ENCODE measurements at regions not wholly inside any gene's neighbourhood (a gene's known extent, or its start where the extent isn't known, plus 50 kb on each side); places are given as distances from the start of the nearest gene placed in this dataset.

DNA sequence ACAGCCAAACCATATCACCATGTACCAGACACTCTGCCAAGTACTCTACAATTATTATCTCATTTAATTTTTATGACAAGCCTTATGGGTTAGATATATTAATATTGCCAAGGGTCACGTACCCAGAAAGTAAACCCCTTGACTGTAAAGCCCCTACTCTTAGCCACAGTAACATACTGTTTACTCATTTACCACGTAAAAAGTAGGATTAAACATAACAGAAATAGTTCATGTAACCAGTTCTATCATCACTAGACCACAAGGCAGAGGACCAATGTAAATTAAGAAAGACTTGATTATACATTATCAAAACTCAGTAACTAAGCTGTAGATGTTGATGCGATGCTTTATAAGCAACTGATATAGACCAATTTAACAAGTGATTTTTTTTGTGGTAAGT lies 101.5 kb upstream of the CNTNAP4 start:
- H3K9me3 ChIP-seq: no peaks in the 10 kb centered on the region
- H3K4me3 ChIP-seq: no peak overlapping the region
- H3K36me3 ChIP-seq: no peaks in the 10 kb centered on the region
- DNase-seq: no peak
- no peaks in the 10 kb centered on the region for H3K27me3 ChIP-seq

DNA sequence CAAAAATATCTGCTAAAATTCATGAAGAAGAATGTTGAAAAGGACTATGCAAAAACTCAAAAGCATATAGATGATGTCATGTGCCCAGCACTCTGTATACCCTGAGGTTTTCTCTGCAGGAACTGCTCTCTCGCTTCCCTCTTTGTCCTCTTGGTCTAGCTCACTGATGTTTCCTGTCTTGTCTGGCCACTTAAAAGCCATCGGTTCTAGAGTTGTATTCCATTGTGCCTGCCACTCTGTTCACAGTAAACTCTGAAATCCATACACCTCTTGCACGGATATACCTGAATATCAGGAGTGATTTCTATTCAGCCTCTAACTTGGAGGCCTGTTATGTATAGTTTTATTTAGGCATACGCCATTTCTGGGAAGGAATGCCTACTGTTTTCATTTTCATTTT lies 101.0 kb upstream of the CNTNAP4 start:
- Histone ChIP-seq H3K27me3 (no peaks in the 10 kb centered on the region), H3K36me3 (no peaks in the 10 kb centered on the region), H3K4me3 (no peak overlapping the region), H3K9me3 (no peaks in the 10 kb centered on the region)
- DNase-seq: no peak

DNA sequence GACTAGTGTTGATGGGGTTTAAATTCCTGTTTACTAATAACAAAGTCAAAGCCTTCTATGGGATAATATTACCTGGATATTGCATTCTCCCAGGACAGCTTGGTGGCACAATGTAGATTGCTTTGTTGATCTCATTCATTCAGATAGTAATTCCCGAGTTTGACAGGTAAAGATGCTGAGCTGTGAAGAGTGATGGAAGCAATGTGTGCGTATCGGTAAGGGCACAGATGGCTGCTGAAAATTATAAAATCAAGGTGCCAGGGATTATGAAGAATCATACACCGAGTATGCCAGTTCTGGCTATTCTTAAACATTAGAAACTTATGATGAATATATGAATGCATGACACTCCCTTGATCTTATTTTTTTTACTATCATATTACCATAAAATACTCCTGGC lies 100.6 kb upstream of the CNTNAP4 start:
- Histone ChIP-seq H3K36me3 (no peaks in the 10 kb centered on the region), H3K4me3 (no peak overlapping the region), H3K27me3 (no peaks in the 10 kb centered on the region), H3K9me3 (no peaks in the 10 kb centered on the region)
- DNase-seq: no peak

GRCh38 chr16:76182041-76182635 lies 95.1 kb upstream of the CNTNAP4 start:
- no peaks in the 10 kb centered on the region for H3K36me3 ChIP-seq
- H3K27me3 ChIP-seq: no peaks in the 10 kb centered on the region
- no peak for DNase-seq
- no peaks in the 10 kb centered on the region for H3K9me3 ChIP-seq
- H3K4me3 ChIP-seq: no peak overlapping the region

GRCh38 chr16:76183647-76184046 lies 93.6 kb upstream of the CNTNAP4 start:
- no peaks in the 10 kb centered on the region for H3K27me3 ChIP-seq
- DNase-seq: no peak
- H3K36me3 ChIP-seq: no peaks in the 10 kb centered on the region
- H3K4me3 ChIP-seq: no peak overlapping the region
- H3K9me3 ChIP-seq: no peaks in the 10 kb centered on the region

DNA sequence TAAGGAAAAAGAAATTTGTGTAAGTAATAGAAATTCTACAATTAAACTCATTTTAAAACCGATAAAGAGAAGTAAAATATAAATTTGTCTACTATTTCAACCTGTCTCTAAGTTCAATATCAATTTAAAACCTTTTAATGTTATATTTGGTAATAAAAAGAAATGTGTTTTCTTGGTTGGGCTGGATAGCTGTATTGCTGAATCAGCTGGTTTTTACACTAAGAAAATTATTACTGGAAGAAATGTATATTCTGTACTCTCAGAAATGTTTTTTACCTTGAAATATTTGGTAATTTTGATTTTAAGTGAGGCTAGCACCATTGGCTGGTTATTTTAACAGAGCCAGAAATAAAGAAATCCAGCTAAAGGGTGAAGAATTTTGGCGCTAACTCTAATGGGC lies 87.1 kb upstream of the CNTNAP4 start:
- Histone ChIP-seq H3K4me3 (no peak overlapping the region), H3K36me3 (no peaks in the 10 kb centered on the region), H3K9me3 (no peaks in the 10 kb centered on the region), H3K27me3 (no peaks in the 10 kb centered on the region)
- no peak for DNase-seq

DNA sequence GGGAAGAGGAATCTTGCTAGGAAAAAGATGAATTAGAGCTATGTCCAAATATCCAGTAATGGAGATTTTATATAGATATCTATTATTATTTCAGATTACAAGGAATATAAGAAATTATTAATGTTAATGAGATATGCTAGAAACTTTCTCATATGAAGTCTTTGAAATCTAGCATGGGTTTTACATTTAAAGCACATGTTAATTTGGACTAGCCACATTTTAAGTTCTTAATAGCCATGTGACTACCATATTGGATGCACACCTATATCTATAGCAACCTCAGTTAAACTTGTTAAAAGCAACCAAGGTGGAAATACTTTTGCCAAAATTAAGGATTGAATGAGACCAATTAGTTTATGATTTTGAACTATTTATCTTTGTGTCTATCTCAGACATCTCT lies 86.7 kb upstream of the CNTNAP4 start:
- DNase-seq: no peak
- H3K27me3 ChIP-seq: no peaks in the 10 kb centered on the region
- H3K4me3 ChIP-seq: no peak overlapping the region
- H3K36me3 ChIP-seq: no peaks in the 10 kb centered on the region
- no peaks in the 10 kb centered on the region for H3K9me3 ChIP-seq

- Histone ChIP-seq H3K27me3 (no peaks in the 10 kb centered on the region), H3K4me3 (no peak overlapping the region), H3K9me3 (no peaks in the 10 kb centered on the region), H3K36me3 (no peaks in the 10 kb centered on the region)
- DNase-seq: no peak
Observed at GRCh38 chr16:76193906-76194615, 83.1 kb upstream of the CNTNAP4 start.

- no peaks in the 10 kb centered on the region for H3K9me3 ChIP-seq
- no peaks in the 10 kb centered on the region for H3K36me3 ChIP-seq
- H3K27me3 ChIP-seq: no peaks in the 10 kb centered on the region
- DNase-seq: no peak
- no peak overlapping the region for H3K4me3 ChIP-seq
Observed at GRCh38 chr16:76194616-76195015, 82.6 kb upstream of the CNTNAP4 start.

GRCh38 chr16:76195056-76195455 lies 82.1 kb upstream of the CNTNAP4 start:
- H3K4me3 ChIP-seq: no peak overlapping the region
- H3K27me3 ChIP-seq: no peaks in the 10 kb centered on the region
- DNase-seq: no peak
- no peaks in the 10 kb centered on the region for H3K9me3 ChIP-seq
- no peaks in the 10 kb centered on the region for H3K36me3 ChIP-seq

DNA sequence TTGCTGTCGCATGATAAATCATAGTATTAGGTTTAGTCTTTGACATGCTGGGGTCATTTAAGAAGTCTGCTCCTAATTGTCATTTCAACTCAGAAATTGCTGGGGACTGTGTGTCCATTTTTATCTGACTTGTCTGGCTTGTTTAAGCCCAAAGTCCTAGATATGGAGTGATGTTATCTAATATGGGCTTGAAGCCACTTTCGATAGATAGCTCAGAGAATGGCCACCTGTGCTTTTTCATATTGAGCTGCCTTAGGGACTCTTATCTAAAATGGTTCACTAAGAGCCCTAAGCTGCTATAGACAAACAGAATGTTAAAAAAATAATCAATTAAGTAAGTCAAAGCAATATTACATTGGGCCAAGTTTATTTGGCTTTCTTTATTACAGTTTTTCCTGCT lies 81.6 kb upstream of the CNTNAP4 start:
- Histone ChIP-seq H3K4me3 (no peak overlapping the region), H3K27me3 (no peaks in the 10 kb centered on the region), H3K36me3 (no peaks in the 10 kb centered on the region), H3K9me3 (no peaks in the 10 kb centered on the region)
- no peak for DNase-seq

GRCh38 chr16:76197900-76198299 lies 79.3 kb upstream of the CNTNAP4 start:
- Histone ChIP-seq H3K36me3 (no peaks in the 10 kb centered on the region), H3K9me3 (no peaks in the 10 kb centered on the region), H3K27me3 (no peaks in the 10 kb centered on the region), H3K4me3 (no peak overlapping the region)
- DNase-seq: no peak

- DNase-seq: no peak
Observed at GRCh38 chr16:76199681-76200220, 77.5 kb upstream of the CNTNAP4 start.

GRCh38 chr16:76201385-76201784 lies 75.8 kb upstream of the CNTNAP4 start:
- H3K4me3 ChIP-seq: no peak overlapping the region

More at GRCh38 chr16:76199681-76200220, 77.5 kb upstream of the CNTNAP4 start:
- Histone ChIP-seq H3K4me3 (no peak overlapping the region), H3K36me3 (no peaks in the 10 kb centered on the region), H3K27me3 (no peaks in the 10 kb centered on the region), H3K9me3 (no peaks in the 10 kb centered on the region)

DNA sequence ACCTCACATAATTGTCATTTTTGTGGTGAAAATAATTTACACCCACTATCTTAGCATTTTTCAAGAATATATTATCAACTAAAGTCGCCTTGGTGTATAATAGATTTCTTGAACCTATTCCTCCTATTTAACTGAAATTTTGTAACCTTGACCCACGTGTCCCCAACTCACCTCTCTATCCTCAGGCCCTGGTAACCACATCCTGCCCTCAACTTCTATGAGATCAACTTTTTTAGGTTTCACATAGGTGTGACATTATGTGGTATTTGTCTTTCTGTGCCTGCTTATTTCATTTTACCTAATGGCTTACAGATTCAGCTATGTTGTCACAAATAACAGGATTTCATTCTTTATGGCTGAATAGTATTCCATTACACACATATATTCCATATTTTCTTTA lies 73.0 kb upstream of the CNTNAP4 start:
- no peak for DNase-seq
- no peaks in the 10 kb centered on the region for H3K27me3 ChIP-seq
- H3K36me3 ChIP-seq: no peaks in the 10 kb centered on the region
- H3K4me3 ChIP-seq: no peak overlapping the region
- H3K9me3 ChIP-seq: no peaks in the 10 kb centered on the region

More at GRCh38 chr16:76201385-76201784, 75.8 kb upstream of the CNTNAP4 start:
- no peaks in the 10 kb centered on the region for H3K36me3 ChIP-seq
- no peak for DNase-seq
- no peaks in the 10 kb centered on the region for H3K27me3 ChIP-seq
- no peaks in the 10 kb centered on the region for H3K9me3 ChIP-seq

- H3K9me3 ChIP-seq: no peaks in the 10 kb centered on the region
Observed at GRCh38 chr16:76207270-76207669, 69.9 kb upstream of the CNTNAP4 start.

GRCh38 chr16:76210157-76210556 lies 67.0 kb upstream of the CNTNAP4 start:
- H3K27me3 ChIP-seq: no peaks in the 10 kb centered on the region
- no peaks in the 10 kb centered on the region for H3K9me3 ChIP-seq
- DNase-seq: no peak
- H3K36me3 ChIP-seq: no peaks in the 10 kb centered on the region
- H3K4me3 ChIP-seq: no peak overlapping the region

More at GRCh38 chr16:76207270-76207669, 69.9 kb upstream of the CNTNAP4 start:
- Histone ChIP-seq H3K4me3 (no peak overlapping the region), H3K36me3 (no peaks in the 10 kb centered on the region), H3K27me3 (no peaks in the 10 kb centered on the region)
- no peak for DNase-seq

DNA sequence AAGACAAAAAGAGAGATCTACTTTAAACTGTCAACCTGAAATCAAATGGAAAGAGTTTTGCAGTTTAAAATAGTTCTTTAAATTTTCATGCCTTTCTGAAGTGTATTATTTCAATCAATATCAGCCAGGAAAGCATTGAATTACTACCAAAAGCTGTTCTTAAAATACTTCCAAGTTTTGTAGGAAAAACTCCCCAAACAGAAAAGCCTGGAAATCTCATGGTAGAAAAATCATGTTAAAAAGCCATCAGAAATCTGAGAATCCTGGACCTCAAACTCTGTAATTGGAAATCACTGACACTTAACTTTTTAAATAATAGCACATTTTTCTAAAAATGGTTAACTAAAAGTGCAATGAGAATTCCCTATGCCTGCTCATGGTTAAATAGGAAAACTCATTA lies 63.3 kb upstream of the CNTNAP4 start:
- Histone ChIP-seq H3K36me3 (no peaks in the 10 kb centered on the region), H3K27me3 (no peaks in the 10 kb centered on the region), H3K4me3 (no peak overlapping the region), H3K9me3 (no peaks in the 10 kb centered on the region)
- DNase-seq: no peak
